GM10248 (cell line): ENCODE measurements at regions not wholly inside any gene's neighbourhood (a gene's known extent, or its start where the extent isn't known, plus 50 kb on each side); places are given as distances from the start of the nearest gene placed in this dataset.
"Not testable (repeated sequence)": the region's sequence is repeated elsewhere in the genome, so short reads cannot be mapped to it uniquely, and the experiment has no call there.

ENCODE experiments used
- CTCF ChIA-PET: fragments of 300-600 bp; sonication (Branson Sonifier 250); formaldehyde crosslinking; extraction: SDS; loops from one replicate; lab custom pipeline; 2021; ENCODE audit warnings: antibody characterized with exemption; lab: Yijun Ruan, JAX
- POLR2A ChIA-PET: fragments of 350-650 bp; sonication (Branson Sonifier 250); formaldehyde crosslinking; extraction: SDS; loops from one replicate; lab custom pipeline; 2020; ENCODE audit warnings: antibody characterized with exemption; lab: Yijun Ruan, JAX
- DNase-seq: peaks from one replicate; pipeline ENCODE4 v3.0.0; 2012; ENCODE audit errors: extremely low spot score
- CTCF ChIP-seq: IDR thresholded peaks from 2 replicates; pipeline ENCODE4 v1.5.1; 2012; ENCODE audit warnings: mild to moderate bottlenecking, low read depth; ENCODE audit errors: extremely low read depth, missing control alignments, control extremely low read depth

GRCh38 chr6:43930440-43931154 is 160.6 kb downstream of the VEGFA start:
- POLR2A ChIA-PET = no interaction called here
- DNase-seq = no peak
- no peak for TF ChIP-seq CTCF
- CTCF ChIA-PET = interaction anchor here (0.7 to 1.5 kb wide), 7 partner anchors 11 to 148 kb away, joined by 3 read pairs; no protein-coding TSS in a partner anchor

GRCh38 chr6:43929511-43929910 is 159.5 kb downstream of the VEGFA start:
- ChIA-PET POLR2A (no interaction called here), CTCF (interaction anchor here (1.4 to 1.5 kb wide), 3 partner anchors 17 to 107 kb away, joined by 3 read pairs; no protein-coding TSS in a partner anchor)
- TF ChIP-seq CTCF = no peak
- DNase-seq = no peak

GRCh38 chr6:43927532-43928210 is 157.7 kb downstream of the VEGFA start:
- no peak for DNase-seq
- CTCF ChIA-PET = interaction anchor here (1.3 kb wide), 2 partner anchors 13 to 26 kb away, joined by 4 read pairs; no protein-coding TSS in a partner anchor
- no peak for TF ChIP-seq CTCF
- POLR2A ChIA-PET = no interaction called here

GRCh38 chr6:43926634-43927531 is 156.9 kb downstream of the VEGFA start:
- no peak for DNase-seq
- TF ChIP-seq CTCF = no peak
- POLR2A ChIA-PET = no interaction called here

GRCh38 chr6:43925636-43926139 is 155.7 kb downstream of the VEGFA start:
- DNase-seq, POLR2A ChIA-PET, CTCF ChIA-PET: not testable (repeated sequence)

More at GRCh38 chr6:43926634-43927531, 156.9 kb downstream of the VEGFA start:
- CTCF ChIA-PET = interaction anchor here (1.3 kb wide), 1 partner anchor 14 kb away, joined by 4 read pairs; no protein-coding TSS in a partner anchor

- CTCF ChIA-PET = interaction anchor here (0.7 to 1.1 kb wide), 3 partner anchors 9 to 67 kb away, joined by 3 to 4 read pairs (median 3); no protein-coding TSS in a partner anchor
- no peak for DNase-seq
- POLR2A ChIA-PET = no interaction called here
- no peak for TF ChIP-seq CTCF
Observed at GRCh38 chr6:43924222-43924702, 154.3 kb downstream of the VEGFA start.
